VCaP (cell line): ENCODE measurements at regions not wholly inside any gene's neighbourhood (a gene's known extent, or its start where the extent isn't known, plus 50 kb on each side); places are given as distances from the start of the nearest gene placed in this dataset.

Experiments used
- H3K27ac ChIP-seq: fragments of 450-650 bp; 2 replicates; pipeline ENCODE4 v1.5.1; 2017
- CTCF ChIP-seq: fragments of 450-650 bp; conservative IDR thresholded peaks from 2 replicates; pipeline ENCODE4 v1.5.1; 2017; ENCODE audit warnings: mild to moderate bottlenecking, moderate library complexity

- TF ChIP-seq CTCF, result no peak
Measured at GRCh38 chr18:10215446-10215845, 239.0 kb upstream of the APCDD1 start.

GRCh38 chr18:10216791-10217190, 237.6 kb upstream of the APCDD1 start:
- no peak for TF ChIP-seq CTCF
- no peak overlapping the region for H3K27ac ChIP-seq

More at GRCh38 chr18:10215446-10215845, 239.0 kb upstream of the APCDD1 start:
- H3K27ac ChIP-seq, result no peak overlapping the region

- TF ChIP-seq CTCF, result no peak
- H3K27ac ChIP-seq, result no peak overlapping the region
Measured at GRCh38 chr18:10217211-10217610, 237.2 kb upstream of the APCDD1 start.

GRCh38 chr18:10225300-10225699, 229.1 kb upstream of the APCDD1 start:
- H3K27ac ChIP-seq, result no peak overlapping the region
- no peak for TF ChIP-seq CTCF

- no peak for TF ChIP-seq CTCF
- H3K27ac ChIP-seq, result no peak overlapping the region
Measured at GRCh38 chr18:10226971-10227370, 227.5 kb upstream of the APCDD1 start.

GRCh38 chr18:10228326-10228725, 226.1 kb upstream of the APCDD1 start:
- no peak for TF ChIP-seq CTCF
- no peak overlapping the region for H3K27ac ChIP-seq

- TF ChIP-seq CTCF, result no peak
- no peak overlapping the region for H3K27ac ChIP-seq
Measured at GRCh38 chr18:10229458-10229857, 225.0 kb upstream of the APCDD1 start.

GRCh38 chr18:10230072-10230471, 224.4 kb upstream of the APCDD1 start:
- no peak overlapping the region for H3K27ac ChIP-seq
- no peak for TF ChIP-seq CTCF
